ENCODE measurements at regions not wholly inside any gene's neighbourhood (a gene's known extent, or its start where the extent isn't known, plus 50 kb on each side); places are given as distances from the start of the nearest gene placed in this dataset.
A peak's percentile ranks its signal among the peaks of the same experiment; 100 is the strongest.

DNA sequence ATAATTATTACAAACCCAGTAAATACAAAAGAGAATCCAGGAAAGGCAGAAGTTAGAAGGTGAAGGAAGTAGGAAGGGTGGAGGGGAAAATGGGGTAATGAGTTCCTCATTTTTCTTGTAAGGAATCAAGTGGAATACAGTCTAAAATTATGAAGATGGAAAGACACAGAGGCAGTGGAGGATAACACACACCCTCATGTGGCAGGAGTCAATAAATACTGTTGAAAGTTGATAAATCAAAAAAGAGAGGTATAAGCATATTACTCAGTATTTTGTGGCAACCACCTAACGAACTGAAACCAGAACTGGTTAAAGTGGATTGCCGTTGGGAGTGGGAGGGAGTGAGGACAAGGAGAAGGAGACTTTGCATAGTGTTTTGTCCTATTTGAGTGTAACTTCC lies 78.6 kb upstream of the SLC44A3 start:
- TF ChIP-seq, protein P1, sequence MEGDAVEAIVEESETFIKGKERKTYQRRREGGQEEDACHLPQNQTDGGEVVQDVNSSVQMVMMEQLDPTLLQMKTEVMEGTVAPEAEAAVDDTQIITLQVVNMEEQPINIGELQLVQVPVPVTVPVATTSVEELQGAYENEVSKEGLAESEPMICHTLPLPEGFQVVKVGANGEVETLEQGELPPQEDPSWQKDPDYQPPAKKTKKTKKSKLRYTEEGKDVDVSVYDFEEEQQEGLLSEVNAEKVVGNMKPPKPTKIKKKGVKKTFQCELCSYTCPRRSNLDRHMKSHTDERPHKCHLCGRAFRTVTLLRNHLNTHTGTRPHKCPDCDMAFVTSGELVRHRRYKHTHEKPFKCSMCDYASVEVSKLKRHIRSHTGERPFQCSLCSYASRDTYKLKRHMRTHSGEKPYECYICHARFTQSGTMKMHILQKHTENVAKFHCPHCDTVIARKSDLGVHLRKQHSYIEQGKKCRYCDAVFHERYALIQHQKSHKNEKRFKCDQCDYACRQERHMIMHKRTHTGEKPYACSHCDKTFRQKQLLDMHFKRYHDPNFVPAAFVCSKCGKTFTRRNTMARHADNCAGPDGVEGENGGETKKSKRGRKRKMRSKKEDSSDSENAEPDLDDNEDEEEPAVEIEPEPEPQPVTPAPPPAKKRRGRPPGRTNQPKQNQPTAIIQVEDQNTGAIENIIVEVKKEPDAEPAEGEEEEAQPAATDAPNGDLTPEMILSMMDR (IDR thresholded peaks at IDR 0.05; ENCODE audit: insufficient read depth, low read depth, low read length, missing control alignments): peak; percentile 15
- no peak for DNase-seq (ENCODE audit: low read depth)
- no peak overlapping the region for H3K4me3 ChIP-seq (ENCODE audit: low read length)

DNA sequence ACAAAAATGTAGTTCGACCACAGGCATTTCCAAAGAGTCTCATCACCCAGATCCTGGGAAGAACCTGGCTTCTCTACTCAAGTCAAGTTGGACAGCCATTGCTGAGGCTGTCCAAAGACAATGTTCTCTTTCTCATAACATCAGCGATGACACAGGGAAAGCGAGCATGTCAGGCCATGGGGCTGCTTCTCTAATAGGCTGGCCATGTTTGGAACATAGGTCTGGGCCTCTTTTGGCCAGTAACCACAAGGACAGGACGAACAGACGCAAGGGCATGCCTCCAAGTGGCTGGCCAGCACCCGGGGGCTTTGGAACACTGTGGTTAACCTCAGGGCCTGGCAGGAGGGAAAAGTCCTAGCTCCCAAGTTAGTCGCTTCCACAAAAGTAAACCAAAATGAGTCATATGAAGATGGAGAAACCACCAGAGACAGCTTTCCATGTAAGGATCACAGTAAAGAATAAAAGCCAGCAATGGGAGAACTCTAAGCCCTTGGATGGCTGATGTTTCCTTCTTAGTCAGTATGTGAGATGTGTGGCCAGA lies 80.6 kb upstream of the SLC44A3 start:
- TF ChIP-seq, protein P1 (IDR thresholded peaks at IDR 0.05; ENCODE audit: insufficient read depth, low read depth, low read length, missing control alignments): no peak
- peak; percentile 64 for DNase-seq (ENCODE audit: low read depth)
- no peak overlapping the region for H3K4me3 ChIP-seq (ENCODE audit: low read length)

- DNase-seq (ENCODE audit: low read depth): no peak
- TF ChIP-seq, protein P1 (IDR thresholded peaks at IDR 0.05; ENCODE audit: insufficient read depth, low read depth, low read length, missing control alignments): no peak
- no peak overlapping the region for H3K4me3 ChIP-seq (ENCODE audit: low read length)
Observed at GRCh38 chr1:94738371-94738770, 81.8 kb upstream of the SLC44A3 start.

- TF ChIP-seq, protein P1 (IDR thresholded peaks at IDR 0.05; ENCODE audit: insufficient read depth, low read depth, low read length, missing control alignments): no peak
- no peak for DNase-seq (ENCODE audit: low read depth)
- H3K4me3 ChIP-seq (ENCODE audit: low read length): no peak overlapping the region
Observed at GRCh38 chr1:94737124-94737998, 82.8 kb upstream of the SLC44A3 start.

DNA sequence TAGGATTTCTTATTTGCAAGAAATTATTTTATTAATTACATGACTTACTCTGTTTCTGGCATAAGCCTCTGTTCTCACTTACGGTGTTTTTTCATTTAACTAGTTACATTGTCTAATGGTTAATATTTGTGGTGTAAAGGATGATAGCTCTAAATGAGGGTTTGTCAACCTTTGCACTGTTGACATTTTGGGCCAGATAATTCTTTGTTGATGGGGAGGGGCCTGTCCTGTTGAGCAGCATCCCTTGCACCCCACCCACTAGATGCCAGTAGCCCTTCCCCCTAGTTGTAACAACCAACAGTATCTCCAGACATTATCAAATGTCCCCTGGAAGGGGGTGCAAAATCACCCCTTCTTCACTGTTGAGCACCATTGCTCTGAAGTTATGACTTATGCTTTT lies 83.6 kb upstream of the SLC44A3 start:
- no peak overlapping the region for H3K4me3 ChIP-seq (ENCODE audit: low read length)
- TF ChIP-seq, protein P1 (IDR thresholded peaks at IDR 0.05; ENCODE audit: insufficient read depth, low read depth, low read length, missing control alignments): no peak
- no peak for DNase-seq (ENCODE audit: low read depth)

DNA sequence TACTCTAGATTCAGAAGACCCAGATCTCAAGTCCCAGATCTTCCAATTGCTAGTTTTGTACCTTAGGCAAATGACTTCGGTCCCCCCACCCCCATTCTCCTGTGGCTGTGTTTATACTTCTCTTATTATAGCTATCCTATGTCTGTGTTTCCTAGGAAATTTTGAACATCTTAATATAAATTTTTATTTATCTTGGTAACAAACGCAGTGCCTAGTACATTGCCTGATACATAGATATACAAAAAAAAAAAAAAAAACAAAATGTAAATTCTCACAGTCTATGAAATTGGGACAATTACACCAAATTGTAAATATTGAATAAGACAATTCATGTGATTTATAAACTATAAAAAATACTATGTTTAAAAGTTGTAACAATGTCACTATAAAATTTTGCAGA lies 84.1 kb upstream of the SLC44A3 start:
- DNase-seq (ENCODE audit: low read depth): no peak
- H3K4me3 ChIP-seq (ENCODE audit: low read length): no peak overlapping the region
- TF ChIP-seq, protein P1 (IDR thresholded peaks at IDR 0.05; ENCODE audit: insufficient read depth, low read depth, low read length, missing control alignments): no peak
